NCI-H128 (cell line): ENCODE measurements at regions not wholly inside any gene's neighbourhood (a gene's known extent, or its start where the extent isn't known, plus 50 kb on each side); places are given as distances from the start of the nearest gene placed in this dataset.
"Not testable (repeated sequence)": the region's sequence is repeated elsewhere in the genome, so short reads cannot be mapped to it uniquely, and the experiment has no call there.

Experiments
- DNase-seq: peaks from one replicate; lab custom pipeline; 2025; ENCODE audit not compliant: unreplicated experiment; lab: John Stamatoyannopoulos, UW

- DNase-seq = no peak
Measured at GRCh38 chr5:161042443-161042842, 190.4 kb upstream of the ATP10B start.

GRCh38 chr5:161040818-161041217 lies 188.8 kb upstream of the ATP10B start:
- no peak for DNase-seq

- DNase-seq = no peak
Measured at GRCh38 chr5:161036296-161036695, 184.3 kb upstream of the ATP10B start.

- DNase-seq = no peak
Measured at GRCh38 chr5:161034451-161034850, 182.4 kb upstream of the ATP10B start.

- DNase-seq = no peak
Measured at GRCh38 chr5:161030229-161030628, 178.2 kb upstream of the ATP10B start.

GRCh38 chr5:161027763-161028162 lies 175.8 kb upstream of the ATP10B start:
- DNase-seq = no peak

- DNase-seq = no peak
Measured at GRCh38 chr5:161023551-161023950, 171.5 kb upstream of the ATP10B start.

- DNase-seq = no peak
Measured at GRCh38 chr5:161022151-161022550, 170.1 kb upstream of the ATP10B start.

- no peak for DNase-seq
Measured at GRCh38 chr5:161009817-161010216, 157.8 kb upstream of the ATP10B start.

GRCh38 chr5:161009194-161009593 lies 157.2 kb upstream of the ATP10B start:
- DNase-seq = no peak

- no peak for DNase-seq
Measured at GRCh38 chr5:161007879-161008278, 155.9 kb upstream of the ATP10B start.

- DNase-seq = no peak
Measured at GRCh38 chr5:161002571-161003074, 150.6 kb upstream of the ATP10B start.

GRCh38 chr5:161001604-161002003 lies 149.6 kb upstream of the ATP10B start:
- DNase-seq = no peak

- not testable (repeated sequence) for DNase-seq
Measured at GRCh38 chr5:161001142-161001541, 149.1 kb upstream of the ATP10B start.

- DNase-seq = no peak
Measured at GRCh38 chr5:160991205-160991604, 139.2 kb upstream of the ATP10B start.

- DNase-seq = no peak
Measured at GRCh38 chr5:160979385-160979784, 127.4 kb upstream of the ATP10B start.

GRCh38 chr5:160978944-160979343 lies 126.9 kb upstream of the ATP10B start:
- DNase-seq = no peak

- DNase-seq = no peak
Measured at GRCh38 chr5:160976181-160976580, 124.2 kb upstream of the ATP10B start.

GRCh38 chr5:160970605-160971191 lies 118.7 kb upstream of the ATP10B start:
- no peak for DNase-seq

- no peak for DNase-seq
Measured at GRCh38 chr5:160969645-160970044, 117.6 kb upstream of the ATP10B start.

GRCh38 chr5:160968480-160968879 lies 116.5 kb upstream of the ATP10B start:
- DNase-seq = no peak

- DNase-seq = no peak
Measured at GRCh38 chr5:160966921-160967320, 114.9 kb upstream of the ATP10B start.

GRCh38 chr5:160961761-160962160 lies 109.8 kb upstream of the ATP10B start:
- no peak for DNase-seq
